NCI-H460 (cell line): ENCODE measurements at regions not wholly inside any gene's neighbourhood (a gene's known extent, or its start where the extent isn't known, plus 50 kb on each side); places are given as distances from the start of the nearest gene placed in this dataset.
"Not testable (repeated sequence)": the region's sequence is repeated elsewhere in the genome, so short reads cannot be mapped to it uniquely, and the experiment has no call there.

Experiments used
- DNase-seq: peaks from one replicate; pipeline ENCODE4 v3.0.0-alpha.2; 2016; ENCODE audit warnings: low read depth; ENCODE audit errors: extremely low read depth
- small RNA-seq, 2 experiments: library from RNA; depleted of rRNA; stranded (forward); fragments of <200 nt; gene quantifications; one replicate each; pipeline ENCODE3, GENCODE V24; 2014

DNA sequence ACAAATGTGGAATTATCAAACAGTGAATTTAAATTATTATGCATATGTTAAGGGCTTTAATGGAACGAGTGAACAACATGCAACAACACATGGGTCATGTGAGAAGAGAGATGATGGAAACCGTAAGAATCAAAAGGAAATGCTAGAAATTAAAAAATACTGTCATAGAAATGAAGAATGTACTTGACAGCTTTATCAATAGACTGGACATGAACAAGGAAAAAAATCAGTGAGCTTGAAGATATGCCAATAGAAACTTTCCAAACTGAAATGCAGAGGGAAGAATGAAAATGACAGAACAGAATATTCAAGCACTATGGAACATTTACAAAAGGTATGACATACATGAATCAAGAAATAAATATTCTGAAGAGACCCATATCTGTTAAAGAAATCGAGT, 117.7 kb upstream of the KCNJ3 start:
- DNase-seq = no peak

DNA sequence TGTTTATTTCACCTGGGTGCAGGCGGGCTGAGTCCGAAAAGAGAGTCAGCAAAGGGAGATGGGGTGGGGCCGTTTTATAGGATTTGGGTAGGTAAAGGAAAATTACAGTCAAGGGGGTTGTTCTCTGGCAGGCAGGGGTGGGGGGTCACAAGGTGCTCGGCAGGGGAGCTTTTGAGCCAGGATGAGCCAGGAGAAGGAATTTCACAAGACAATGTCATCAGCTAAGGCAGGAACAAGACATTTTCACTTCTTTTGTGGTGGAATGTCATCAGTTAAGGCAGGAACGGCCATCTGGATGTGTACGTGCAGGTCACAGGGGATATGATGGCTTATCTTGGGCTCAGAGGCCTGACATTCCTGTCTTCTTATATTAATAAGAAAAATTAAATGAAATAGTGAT, 115.8 kb upstream of the KCNJ3 start:
- DNase-seq = not testable (repeated sequence)

DNA sequence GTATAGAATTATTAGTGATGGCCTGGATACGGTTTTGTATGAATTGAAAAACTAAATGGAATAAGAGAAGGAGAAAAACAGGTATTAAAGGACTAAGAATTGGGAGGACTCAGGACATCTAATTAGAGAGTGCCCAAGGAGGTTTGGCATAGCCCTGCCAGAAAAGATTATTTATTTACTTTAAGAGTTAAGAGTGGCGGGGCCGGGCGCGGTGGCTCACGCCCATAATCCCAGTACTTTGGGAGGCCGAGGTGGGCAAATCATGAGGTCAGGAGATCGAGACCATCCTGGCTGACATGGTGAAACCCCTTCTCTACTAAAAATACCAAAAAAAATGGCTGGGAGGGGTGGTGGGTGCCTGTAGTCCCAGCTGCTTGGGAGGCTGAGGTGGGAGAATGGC, 115.2 kb upstream of the KCNJ3 start:
- not testable (repeated sequence) for DNase-seq

DNA sequence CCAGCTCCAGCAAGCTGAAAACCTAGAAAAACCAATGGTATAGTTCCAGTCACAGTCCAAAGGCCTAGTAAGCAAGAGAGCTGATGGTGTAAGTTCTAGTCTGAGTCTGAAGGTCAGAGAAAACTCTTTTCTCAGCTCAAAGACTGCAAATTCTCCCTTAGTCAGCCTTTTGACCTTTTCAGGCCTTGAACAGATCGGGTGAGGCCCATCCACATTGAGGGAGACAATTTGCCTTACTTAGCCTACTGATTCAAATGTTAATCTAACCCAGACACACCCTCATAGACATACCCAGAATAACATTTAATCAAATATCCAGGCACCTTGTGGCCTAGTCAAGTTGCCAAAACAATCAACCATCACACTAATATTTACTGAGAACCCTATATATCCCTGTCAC, 110.8 kb upstream of the KCNJ3 start:
- no peak for DNase-seq

DNA sequence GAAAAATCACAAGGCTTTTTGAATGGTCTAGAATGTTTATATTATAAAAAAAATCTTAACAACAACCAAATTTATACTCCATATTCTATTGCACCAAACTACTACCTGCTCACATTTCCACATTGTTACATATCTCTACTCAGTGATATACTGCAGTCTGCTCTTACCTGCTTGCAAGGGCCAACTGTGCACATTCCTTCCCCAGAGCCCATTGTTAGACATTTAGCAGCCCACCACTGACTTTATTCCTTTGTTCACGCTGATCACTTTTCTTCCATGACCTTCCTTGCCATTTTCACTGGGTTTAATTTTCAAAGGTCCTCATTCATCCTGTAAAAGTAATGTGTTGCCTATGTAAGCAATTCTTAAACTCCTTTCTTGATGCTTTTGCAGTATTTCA, 109.7 kb upstream of the KCNJ3 start:
- DNase-seq = no peak

DNA sequence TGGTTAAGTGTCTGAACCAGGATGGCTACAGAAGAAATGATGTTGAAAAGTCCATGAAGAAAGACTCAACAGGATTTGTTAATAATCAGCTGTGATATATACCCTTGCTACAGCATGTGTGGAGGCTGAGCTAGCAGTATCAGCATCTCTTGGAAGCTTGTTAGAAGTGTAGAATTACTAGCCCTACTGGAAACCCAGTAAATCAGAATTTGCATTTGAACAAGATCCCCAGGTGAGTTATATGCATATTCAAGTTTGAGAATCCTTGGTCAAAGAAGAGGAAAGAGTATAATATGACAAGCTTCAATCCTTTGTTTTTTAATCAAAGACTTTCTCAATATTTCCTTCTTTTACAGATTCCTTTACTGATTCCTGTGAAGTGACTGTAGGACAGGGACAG, 109.0 kb upstream of the KCNJ3 start:
- no peak for DNase-seq

DNA sequence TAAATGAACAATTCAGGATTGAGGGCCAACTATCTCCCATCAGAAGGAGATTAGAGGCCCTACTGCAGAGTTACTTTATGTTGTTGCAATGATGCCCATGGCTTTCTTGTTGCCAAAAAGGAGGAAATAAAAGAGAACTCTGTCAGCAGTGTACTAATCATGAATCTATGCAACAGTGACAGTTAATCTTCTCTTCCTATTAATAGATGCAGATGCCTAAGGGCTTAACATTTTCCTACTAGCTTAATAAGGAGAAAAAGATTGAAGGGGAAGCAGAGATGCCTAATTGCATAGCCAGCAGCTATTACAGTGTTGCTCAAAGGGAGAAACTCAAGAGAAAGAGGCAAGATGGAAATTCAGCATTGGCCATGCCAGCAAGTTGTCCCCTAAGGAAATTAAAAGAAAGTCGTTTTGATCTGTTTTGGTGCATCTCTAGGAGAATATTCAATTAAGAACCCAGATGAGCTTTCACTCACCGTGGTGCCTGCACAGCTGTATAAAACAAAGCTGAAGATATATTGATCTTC, 107.1 kb upstream of the KCNJ3 start:
- no peak for DNase-seq

DNA sequence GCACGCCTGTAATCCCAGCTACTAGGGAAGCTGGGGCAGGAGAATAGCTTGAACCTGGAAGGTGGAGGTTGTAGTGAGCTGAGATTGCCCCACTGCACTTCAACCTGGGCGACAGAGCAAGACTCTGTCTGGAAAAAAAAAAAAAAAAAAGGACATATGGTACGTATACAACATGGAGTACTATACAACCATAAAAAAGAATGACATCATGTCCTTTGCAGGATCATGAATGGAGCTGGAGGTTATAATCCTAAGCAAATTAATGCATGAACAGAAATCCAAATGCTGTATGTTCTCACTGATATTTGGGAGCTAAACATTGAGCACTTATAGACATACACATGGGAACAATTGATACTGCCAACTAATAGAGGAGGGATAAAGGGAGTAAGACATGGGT, 99.3 kb upstream of the KCNJ3 start:
- no peak for DNase-seq

DNA sequence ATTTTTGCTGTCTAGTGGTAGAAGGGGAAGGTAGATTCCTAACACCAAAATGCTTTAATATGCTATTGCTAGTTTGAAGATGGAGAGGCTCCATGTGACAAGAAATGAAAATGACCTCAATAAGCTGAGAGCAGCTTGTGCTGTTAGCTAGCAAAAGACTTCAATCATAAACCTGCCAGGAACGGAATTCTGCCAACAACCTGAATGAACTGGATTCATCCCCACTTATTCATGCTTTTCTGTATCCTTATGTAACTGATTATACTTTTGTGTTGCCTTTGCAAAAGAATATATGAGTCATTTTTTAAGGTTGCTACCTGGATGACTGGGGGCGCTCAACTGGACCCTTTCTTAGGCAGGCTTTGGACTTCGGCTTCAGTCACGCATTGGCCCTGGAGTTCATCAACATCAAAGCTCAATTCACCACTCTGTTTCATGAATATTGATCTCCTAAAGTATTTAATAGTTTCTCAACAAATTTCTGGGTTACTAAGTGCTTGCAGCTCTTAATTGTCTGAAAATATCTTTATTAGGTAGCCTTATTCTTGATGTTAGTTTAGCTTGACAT, 97.5 kb upstream of the KCNJ3 start:
- no peak for DNase-seq

DNA sequence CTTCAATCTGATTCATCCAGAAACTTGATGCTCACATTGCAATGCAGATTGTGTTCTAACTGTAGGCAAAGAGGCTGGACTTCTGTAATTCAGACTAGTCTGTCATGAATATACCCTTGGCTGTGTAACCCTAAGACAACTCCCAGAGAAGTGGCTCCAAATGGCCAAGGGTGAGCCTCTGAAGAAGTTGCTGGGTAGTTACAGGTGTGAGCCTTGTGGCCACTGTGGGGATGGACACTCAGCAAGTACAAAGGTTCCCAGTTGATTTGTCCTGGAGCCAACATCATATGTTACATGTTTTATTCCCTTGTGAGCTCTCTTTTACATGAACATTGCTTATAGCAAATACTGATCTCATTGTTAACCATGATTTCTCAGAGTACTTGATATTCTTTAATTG, 94.8 kb upstream of the KCNJ3 start:
- no peak for DNase-seq

DNA sequence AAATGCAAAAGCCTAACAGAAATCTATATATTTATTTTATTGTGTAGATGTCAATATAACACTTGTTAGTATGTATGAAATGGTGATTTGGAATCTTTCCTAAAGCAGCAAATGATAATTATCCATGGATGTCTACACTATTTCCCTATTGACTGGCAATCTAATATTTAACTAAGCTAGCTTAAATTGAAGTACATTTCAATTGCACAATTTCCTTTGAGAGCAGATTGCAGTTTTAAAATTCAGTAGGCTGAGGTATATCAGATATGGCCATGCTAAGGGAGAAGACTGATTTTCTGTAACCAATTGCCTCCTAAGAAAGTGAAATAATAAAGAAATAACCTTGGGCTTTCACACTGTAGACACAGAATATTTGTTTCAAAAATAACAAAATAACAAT, 90.1 kb upstream of the KCNJ3 start:
- no peak for DNase-seq

DNA sequence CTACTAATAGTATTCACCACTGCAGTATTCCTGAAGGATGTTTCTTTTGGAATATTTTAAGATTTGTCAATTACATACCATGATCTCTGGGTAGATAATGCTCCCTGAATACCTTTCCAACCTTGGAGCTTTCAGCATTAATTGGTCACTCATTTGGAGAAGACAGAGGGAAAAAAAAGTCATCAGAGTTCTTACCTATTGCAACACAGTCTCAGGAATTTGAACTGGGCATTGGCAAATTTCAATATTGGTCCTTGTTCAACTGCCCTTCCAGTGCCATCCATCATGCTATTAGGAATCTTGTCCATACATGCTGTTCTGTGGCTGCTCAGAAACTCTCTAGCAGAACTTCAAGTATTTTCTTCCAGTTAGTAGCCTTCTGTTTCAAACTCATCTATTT, 83.6 kb upstream of the KCNJ3 start:
- DNase-seq = no peak

DNA sequence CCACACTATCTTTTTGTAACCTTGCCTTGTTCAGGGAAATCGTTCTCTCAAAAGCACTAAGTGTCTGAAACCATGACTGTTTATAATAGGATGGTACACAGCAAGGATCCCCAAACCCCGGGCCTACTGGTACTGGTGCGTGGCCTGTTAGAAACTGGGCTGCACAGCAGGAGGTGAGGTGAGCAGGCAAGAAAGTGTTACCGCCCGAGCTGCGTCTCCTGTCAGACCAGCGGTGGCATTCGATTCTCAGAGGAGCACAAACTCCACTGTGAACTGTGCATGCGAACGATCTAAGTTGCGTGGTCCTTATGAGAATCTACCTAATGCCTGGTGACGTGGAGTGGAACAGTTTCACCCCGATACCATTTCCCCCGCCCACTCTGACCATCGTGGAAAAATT, 81.8 kb upstream of the KCNJ3 start:
- no peak for DNase-seq

DNA sequence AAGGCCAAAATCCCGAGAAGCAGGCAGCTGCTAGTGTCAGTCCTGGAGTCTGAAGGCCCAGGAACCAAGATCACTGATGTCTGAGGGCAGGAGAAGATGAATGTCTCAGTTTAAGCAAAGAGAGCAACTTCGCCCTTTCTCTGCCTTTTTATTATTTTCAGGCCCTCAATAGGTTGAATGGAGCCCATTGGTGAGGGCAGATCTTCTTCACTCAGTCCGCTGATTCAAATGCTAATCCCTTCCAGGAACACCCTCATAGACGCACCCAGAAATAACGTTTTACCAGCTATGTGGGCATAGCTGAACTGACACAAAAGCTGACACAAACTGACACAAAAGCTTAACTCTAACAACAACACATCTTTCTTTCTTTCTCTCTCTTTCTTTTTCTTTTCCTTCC, 78.0 kb upstream of the KCNJ3 start:
- DNase-seq = no peak

DNA sequence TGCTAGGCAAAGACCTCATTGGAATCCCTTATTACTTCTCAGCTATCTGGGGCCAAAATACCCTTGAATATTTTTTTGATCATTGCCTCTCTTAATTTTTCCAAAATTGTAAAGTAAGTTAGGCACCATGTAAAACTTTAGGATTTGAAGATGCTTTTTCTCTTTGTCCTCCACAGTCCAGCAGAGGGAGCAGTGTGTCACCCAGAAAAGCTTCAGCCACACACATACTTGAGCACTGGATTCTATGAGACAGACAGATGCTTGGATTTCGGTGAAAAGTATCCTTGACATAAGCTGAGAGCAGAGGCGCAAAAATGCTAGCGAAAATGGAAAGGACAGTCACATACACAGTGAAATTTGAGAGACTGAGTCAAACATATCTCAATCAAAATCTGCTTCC, 74.7 kb upstream of the KCNJ3 start:
- peak; percentile 61 for DNase-seq

DNA sequence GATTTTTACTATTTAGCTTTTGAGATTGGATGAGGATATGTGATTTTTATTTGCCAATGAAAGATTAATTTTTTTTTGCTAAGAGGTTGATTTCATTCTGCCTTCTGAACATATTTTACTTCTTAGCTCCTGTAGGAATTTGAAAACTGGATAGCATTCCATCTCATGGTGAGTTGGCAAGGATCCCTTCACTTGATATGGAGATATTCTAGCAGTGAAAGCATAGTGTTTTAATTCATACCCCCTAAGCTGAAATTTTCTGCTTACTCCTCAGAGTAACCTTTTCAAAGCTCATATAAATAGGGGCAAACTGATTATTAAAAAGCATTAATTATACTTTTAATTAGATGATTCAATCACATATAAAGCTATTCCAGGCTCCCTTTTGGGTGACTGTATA, 61.0 kb upstream of the KCNJ3 start:
- no peak for DNase-seq

DNA sequence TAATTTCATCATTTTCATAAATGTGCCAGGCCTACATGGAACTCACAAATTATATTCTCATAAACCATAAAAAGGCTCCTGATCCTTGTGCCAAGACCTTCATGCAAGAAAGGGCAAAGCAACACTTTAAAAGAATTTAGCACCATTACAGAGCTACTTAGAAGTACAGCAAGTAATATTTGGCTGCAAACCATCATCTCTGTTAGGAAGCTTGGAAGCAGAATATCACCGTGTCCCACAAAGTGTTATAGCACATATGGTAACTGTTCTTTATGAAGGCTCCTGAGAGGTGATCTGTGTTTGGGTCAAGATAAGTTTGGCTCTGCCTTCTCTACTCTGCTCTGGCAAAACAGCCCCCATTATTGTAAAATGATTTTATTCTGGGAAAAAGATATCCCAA, 59.7 kb upstream of the KCNJ3 start:
- no peak for DNase-seq

DNA sequence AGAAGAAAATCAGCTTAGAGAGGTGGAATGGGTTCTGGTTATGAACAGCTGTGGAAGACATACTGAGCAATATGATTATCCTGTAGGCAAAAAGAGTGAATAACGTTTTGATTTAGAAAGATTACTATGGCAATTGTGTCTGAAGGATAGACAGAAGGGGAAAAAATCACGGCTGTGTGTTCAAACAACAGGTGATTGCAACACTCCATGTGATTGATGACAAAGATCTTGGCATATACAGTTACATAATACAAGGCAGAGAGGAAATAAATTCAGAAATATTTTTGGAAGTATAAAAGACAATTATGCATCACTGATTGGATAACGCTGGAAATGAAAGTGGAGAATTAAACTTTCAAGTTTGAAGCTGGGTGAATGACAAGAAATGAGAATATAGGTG, 58.5 kb upstream of the KCNJ3 start:
- DNase-seq = no peak

Small RNA genes lying in the stretch of these regions (small RNA-seq; reads per million reads assigned to genes)
- 0 reads per million in 2 experiments for gene RNA5SP107
